Effector memory CD4-positive, alpha-beta T cell (primary cell): ENCODE measurements at regions not wholly inside any gene's neighbourhood (a gene's known extent, or its start where the extent isn't known, plus 50 kb on each side); places are given as distances from the start of the nearest gene placed in this dataset.

ENCODE experiments used
- DNase-seq, 3 donors: peaks; one replicate each; pipeline ENCODE4 v3.0.0-alpha.2; 2020
- H3K27ac ChIP-seq: 2 replicates; pipeline ENCODE4 v1.7.0; 2013; ENCODE audit warnings: mild to moderate bottlenecking, low read length, moderate library complexity; ENCODE audit not compliant: insufficient read depth, poor library complexity, severe bottlenecking
- H3K27me3 ChIP-seq: replicated peaks from 2 replicates; pipeline ENCODE4 v1.7.0; 2013; ENCODE audit warnings: mild to moderate bottlenecking, low read length; ENCODE audit not compliant: insufficient read depth, control insufficient read depth, poor library complexity, severe bottlenecking
- H3K36me3 ChIP-seq: 2 replicates; pipeline ENCODE4 v1.7.0; 2013; ENCODE audit warnings: mild to moderate bottlenecking, low read length, moderate library complexity; ENCODE audit not compliant: control insufficient read depth, insufficient read depth
- H3K4me1 ChIP-seq: 2 replicates; pipeline ENCODE4 v1.7.0; 2013; ENCODE audit warnings: low read length, mild to moderate bottlenecking; ENCODE audit not compliant: control insufficient read depth, insufficient read depth, poor library complexity, severe bottlenecking
- H3K4me3 ChIP-seq: 2 replicates; pipeline ENCODE4 v1.7.0; 2013; ENCODE audit warnings: low read length, low read depth, mild to moderate bottlenecking; ENCODE audit not compliant: insufficient read depth, poor library complexity, severe bottlenecking
- H3K9me3 ChIP-seq: 2 replicates; pipeline ENCODE4 v1.7.0; 2013; ENCODE audit warnings: mild to moderate bottlenecking, low read length, moderate library complexity; ENCODE audit not compliant: control insufficient read depth

GRCh38 chr1:209377995-209378394, 205.5 kb upstream of the CAMK1G start:
- H3K27ac ChIP-seq = no peak overlapping the region
- no peaks in the 10 kb centered on the region for H3K9me3 ChIP-seq
- DNase-seq = no peak
- no peaks in the 10 kb centered on the region for H3K4me1 ChIP-seq
- H3K36me3 ChIP-seq = no peaks in the 10 kb centered on the region
- no peaks in the 10 kb centered on the region for H3K27me3 ChIP-seq
- no peak overlapping the region for H3K4me3 ChIP-seq

GRCh38 chr1:209379280-209379679, 204.2 kb upstream of the CAMK1G start:
- DNase-seq = no peak
- Histone ChIP-seq H3K4me1 (no peaks in the 10 kb centered on the region), H3K9me3 (no peaks in the 10 kb centered on the region), H3K27ac (no peak overlapping the region), H3K36me3 (no peaks in the 10 kb centered on the region), H3K27me3 (no peaks in the 10 kb centered on the region), H3K4me3 (no peak overlapping the region)

- no peaks in the 10 kb centered on the region for H3K4me1 ChIP-seq
- H3K36me3 ChIP-seq = no peaks in the 10 kb centered on the region
- no peaks in the 10 kb centered on the region for H3K27me3 ChIP-seq
- no peaks in the 10 kb centered on the region for H3K9me3 ChIP-seq
- DNase-seq = no peak
- no peak overlapping the region for H3K4me3 ChIP-seq
- H3K27ac ChIP-seq = no peak overlapping the region
Measured at GRCh38 chr1:209380420-209380819, 203.1 kb upstream of the CAMK1G start.

GRCh38 chr1:209382231-209383100, 201.0 kb upstream of the CAMK1G start:
- H3K27ac ChIP-seq = no peak overlapping the region
- DNase-seq = no peak

GRCh38 chr1:209383422-209383821, 200.1 kb upstream of the CAMK1G start:
- no peak overlapping the region for H3K4me3 ChIP-seq
- no peaks in the 10 kb centered on the region for H3K9me3 ChIP-seq
- no peaks in the 10 kb centered on the region for H3K27me3 ChIP-seq
- no peak for DNase-seq
- H3K36me3 ChIP-seq = no peaks in the 10 kb centered on the region
- H3K27ac ChIP-seq = no peak overlapping the region
- H3K4me1 ChIP-seq = no peaks in the 10 kb centered on the region

More at GRCh38 chr1:209382231-209383100, 201.0 kb upstream of the CAMK1G start:
- Histone ChIP-seq H3K4me1 (no peaks in the 10 kb centered on the region), H3K4me3 (no peak overlapping the region), H3K36me3 (no peaks in the 10 kb centered on the region), H3K9me3 (no peaks in the 10 kb centered on the region), H3K27me3 (no peaks in the 10 kb centered on the region)

- H3K27ac ChIP-seq = no peak overlapping the region
- H3K36me3 ChIP-seq = no peaks in the 10 kb centered on the region
- H3K4me1 ChIP-seq = no peaks in the 10 kb centered on the region
- no peaks in the 10 kb centered on the region for H3K27me3 ChIP-seq
- no peak overlapping the region for H3K4me3 ChIP-seq
- H3K9me3 ChIP-seq = no peaks in the 10 kb centered on the region
- DNase-seq = no peak
Measured at GRCh38 chr1:209383907-209384709, 199.4 kb upstream of the CAMK1G start.

GRCh38 chr1:209384710-209385550, 198.6 kb upstream of the CAMK1G start:
- Histone ChIP-seq H3K4me1 (no peaks in the 10 kb centered on the region), H3K27ac (no peak overlapping the region), H3K9me3 (no peaks in the 10 kb centered on the region), H3K4me3 (no peak overlapping the region), H3K27me3 (no peaks in the 10 kb centered on the region), H3K36me3 (no peaks in the 10 kb centered on the region)
- no peak for DNase-seq

- no peak overlapping the region for H3K27ac ChIP-seq
- no peaks in the 10 kb centered on the region for H3K4me1 ChIP-seq
- DNase-seq = no peak
- H3K36me3 ChIP-seq = no peaks in the 10 kb centered on the region
- no peaks in the 10 kb centered on the region for H3K27me3 ChIP-seq
- no peak overlapping the region for H3K4me3 ChIP-seq
- H3K9me3 ChIP-seq = no peaks in the 10 kb centered on the region
Measured at GRCh38 chr1:209386156-209386555, 197.4 kb upstream of the CAMK1G start.

GRCh38 chr1:209387271-209387968, 196.1 kb upstream of the CAMK1G start:
- Histone ChIP-seq H3K27ac (no peak overlapping the region), H3K36me3 (no peaks in the 10 kb centered on the region), H3K4me3 (no peak overlapping the region), H3K27me3 (no peaks in the 10 kb centered on the region), H3K9me3 (no peaks in the 10 kb centered on the region), H3K4me1 (no peaks in the 10 kb centered on the region)
- DNase-seq = no peak
